ENCODE measurements at regions not wholly inside any gene's neighbourhood (a gene's known extent, or its start where the extent isn't known, plus 50 kb on each side); places are given as distances from the start of the nearest gene placed in this dataset.

DNA sequence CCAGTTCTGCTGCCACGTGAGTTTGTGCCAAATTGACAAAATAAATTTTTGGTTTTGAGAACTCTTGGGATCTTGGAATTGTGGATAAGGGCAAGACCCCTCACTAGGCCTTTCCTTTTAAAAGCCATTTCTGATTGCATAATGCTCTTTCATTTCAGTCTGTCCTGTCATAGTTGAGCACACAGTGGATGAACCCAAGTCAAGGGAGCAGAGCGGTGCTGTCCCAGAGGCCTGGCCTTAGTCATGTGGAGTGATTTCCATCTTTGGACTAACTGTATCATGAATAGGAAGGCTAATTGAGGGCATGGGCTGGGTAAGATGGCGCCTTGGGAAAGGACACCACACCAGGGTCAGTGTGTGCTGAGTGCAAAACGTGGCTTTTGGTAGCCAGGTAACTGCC lies 304.0 kb downstream of the UACA start:
- no peak for TF ChIP-seq SUZ12 (IDR thresholded peaks at IDR 0.05; ENCODE audit: extremely low read depth, insufficient read depth, insufficient read length)
- TF ChIP-seq ZNF274 (IDR thresholded peaks at IDR 0.05; ENCODE audit: low read depth, low read length): no peak
- no peak for TF ChIP-seq YY1 (IDR thresholded peaks at IDR 0.05; ENCODE audit: insufficient read depth, insufficient read length)

Data from NT2/D1 (cell line).